Dermis blood vessel endothelial cell (primary cell): ENCODE measurements at regions not wholly inside any gene's neighbourhood (a gene's known extent, or its start where the extent isn't known, plus 50 kb on each side); places are given as distances from the start of the nearest gene placed in this dataset.

Experiments
- DNase-seq: peaks from one replicate; pipeline ENCODE4 v3.0.0; 2010

GRCh38 chr11:45436966-45437365, 150.8 kb upstream of the SYT13 start:
- no peak for DNase-seq

- DNase-seq, result no peak
These were observed 150.0 kb upstream of the SYT13 start for GRCh38 chr11:45436118-45436517.

DNA sequence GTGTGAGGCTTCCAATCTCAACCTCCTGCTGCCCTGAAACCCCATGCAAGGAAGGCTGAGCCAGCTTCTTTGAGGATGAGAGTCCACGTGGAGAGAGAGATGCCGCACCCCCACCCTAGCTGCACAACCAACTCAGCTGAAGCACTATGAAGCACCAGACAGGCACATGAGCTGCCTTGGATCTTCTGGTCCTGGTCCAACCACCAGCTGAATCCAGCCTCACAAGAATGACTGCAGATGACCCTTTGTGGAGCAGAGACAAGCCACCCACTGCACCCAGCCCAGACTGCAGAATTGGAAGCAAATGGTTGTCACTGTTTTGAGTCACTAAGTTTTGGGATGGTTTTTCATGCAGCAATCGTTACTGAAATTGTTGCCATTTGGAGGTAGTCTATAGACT, 149.6 kb upstream of the SYT13 start:
- no peak for DNase-seq

DNA sequence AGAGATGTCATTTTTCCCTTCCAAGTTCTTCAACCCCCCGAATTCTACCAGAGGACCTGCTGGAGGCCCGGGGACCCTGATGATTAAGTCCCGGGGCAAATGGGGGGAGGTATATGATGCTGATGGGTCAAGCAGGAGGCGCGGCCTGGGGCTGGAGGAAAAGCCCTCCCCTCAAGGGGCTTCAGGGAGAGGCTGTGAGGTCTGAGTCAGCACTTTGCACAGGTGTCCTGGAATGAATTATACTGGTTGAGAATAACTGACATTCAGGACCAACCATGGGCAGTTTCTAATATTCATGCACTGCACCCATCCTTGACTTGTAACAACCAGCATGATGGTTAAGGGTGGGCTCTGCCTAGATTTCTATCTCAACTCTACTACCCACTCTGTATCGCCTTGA, 146.8 kb upstream of the SYT13 start:
- DNase-seq, result no peak

GRCh38 chr11:45432100-45432499, 146.0 kb upstream of the SYT13 start:
- DNase-seq, result no peak

- no peak for DNase-seq
These were observed 145.2 kb upstream of the SYT13 start for GRCh38 chr11:45431046-45432018.

DNA sequence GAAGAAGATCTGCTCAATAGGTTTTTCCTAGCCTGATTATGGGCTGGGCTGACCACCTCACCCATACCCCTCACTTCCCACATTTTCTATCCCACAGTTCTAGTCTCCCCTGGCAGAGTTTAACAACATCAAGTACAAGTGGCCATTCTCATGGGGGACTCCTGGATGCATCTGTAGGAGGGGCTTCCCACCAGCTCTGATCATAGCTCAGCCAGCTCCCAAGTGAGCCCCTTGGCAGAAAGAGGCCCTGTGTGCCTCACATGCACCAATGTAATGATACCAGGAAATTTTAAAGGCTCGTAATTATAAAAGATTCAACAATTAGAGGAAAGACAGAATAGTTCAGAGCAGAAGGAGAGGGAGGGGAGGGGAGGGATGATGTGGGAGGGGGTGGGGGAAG, 144.2 kb upstream of the SYT13 start:
- no peak for DNase-seq

DNA sequence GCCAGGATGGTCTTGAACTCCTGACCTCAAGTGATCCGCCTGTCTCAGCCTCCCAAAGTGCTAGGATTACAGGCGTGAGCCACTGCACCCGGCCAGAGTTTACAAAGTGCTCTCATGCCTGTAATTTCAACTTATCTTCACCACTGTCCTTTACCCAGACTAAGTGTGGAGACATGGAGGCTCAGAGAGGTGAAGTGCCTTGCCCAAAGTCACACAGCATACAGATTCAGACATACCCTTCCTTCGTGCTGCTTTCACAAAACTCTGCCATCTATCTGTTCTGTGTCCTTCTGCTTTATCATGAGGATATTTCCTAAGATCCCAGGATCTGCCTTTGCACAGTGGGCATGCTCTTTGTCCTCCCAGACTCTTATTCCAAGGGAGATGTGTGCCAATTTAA, 143.6 kb upstream of the SYT13 start:
- DNase-seq, result no peak

- DNase-seq, result no peak
These were observed 142.5 kb upstream of the SYT13 start for GRCh38 chr11:45428541-45429230.

GRCh38 chr11:45428116-45428515, 142.0 kb upstream of the SYT13 start:
- no peak for DNase-seq

- DNase-seq, result no peak
These were observed 138.5 kb upstream of the SYT13 start for GRCh38 chr11:45424411-45425180.

DNA sequence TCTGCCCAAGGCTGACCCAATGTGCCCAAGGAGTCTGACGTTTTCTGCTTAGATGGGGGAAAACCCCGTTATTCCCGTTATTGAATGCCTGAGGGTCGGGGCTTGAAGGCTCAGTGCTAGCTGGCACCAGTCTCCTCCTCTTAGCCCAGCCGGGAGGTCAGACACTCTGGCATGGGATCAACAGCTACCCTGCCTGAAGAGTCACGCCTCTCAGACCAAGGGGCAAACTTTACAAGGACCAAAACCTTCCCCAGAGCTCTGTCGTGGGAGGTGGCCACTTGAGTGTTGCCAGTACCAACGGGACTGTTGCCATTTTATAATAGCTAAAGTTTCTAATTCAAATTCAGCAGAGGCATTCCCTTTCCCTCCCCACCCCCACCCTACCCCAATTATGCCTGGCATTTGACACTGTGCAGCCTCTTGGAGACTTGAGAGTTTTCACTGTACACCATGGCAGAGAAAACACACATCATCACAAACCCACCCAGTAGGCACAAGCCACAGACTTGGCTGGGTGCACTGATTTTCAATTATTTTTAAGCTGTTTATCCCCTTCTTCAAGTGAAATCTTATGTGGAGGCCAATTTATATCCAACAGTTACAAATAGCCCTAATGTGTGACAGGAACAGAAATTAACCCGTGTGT, 137.5 kb upstream of the SYT13 start:
- DNase-seq, result no peak

DNA sequence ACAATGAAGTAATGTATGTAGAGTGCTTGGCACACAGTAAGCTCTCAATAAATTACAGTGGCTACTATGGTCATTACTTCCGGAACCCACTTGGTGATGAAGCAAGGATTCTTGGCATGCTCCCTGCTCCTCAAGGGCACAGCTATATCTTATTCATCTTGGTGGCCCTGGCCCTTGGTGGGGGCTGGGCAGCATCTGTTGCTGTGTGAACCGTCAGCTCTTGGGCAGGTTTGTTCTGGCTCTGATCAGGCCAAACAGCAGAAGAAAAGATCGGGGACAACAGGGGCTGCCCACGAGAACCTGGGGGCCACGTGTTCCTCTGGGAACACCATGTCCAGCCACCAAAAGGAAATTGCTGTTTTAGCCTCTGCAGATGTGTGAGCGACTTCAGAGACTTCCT, 136.9 kb upstream of the SYT13 start:
- no peak for DNase-seq

DNA sequence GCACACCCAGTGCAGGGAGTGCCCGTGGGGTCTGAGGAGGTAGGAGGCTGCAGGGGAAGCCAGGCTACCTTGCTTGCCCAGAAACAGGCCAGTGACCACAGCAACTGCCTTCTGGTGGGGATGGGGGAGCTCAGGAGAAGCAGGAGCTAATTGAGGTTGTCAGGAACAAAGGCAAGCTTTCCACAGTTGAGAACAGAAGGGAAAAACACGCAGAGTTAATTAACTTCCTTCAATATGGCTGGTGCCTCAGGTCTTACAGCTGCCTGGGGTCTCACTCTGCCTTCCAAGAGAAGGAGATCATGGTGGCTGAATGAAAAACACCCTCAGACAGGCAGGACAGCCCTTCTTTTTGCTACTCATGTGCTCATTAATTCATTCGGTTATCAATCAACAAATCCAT, 127.9 kb upstream of the SYT13 start:
- DNase-seq, result no peak

GRCh38 chr11:45413156-45413858, 127.2 kb upstream of the SYT13 start:
- no peak for DNase-seq

DNA sequence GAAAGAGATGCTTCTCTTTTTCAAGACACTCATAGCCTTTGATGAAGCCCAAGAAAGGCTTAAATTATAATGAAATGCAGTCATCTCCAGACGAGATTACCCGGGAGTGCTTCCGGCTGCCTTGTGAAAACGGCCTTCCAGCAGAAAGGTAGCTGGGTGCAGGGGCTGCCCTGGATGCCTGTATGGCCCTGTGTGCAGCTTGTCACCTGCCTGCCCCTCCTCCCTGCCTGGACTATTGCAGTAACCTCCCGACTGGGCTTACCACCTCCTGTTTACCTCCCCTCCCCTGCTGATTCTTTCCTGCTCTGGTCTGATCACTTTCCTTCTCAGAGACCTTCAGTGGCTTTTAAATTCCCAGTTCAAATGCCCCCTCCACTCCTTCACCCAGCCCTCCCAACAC, 126.4 kb upstream of the SYT13 start:
- no peak for DNase-seq

GRCh38 chr11:45412051-45412471, 125.9 kb upstream of the SYT13 start:
- DNase-seq, result no peak

- DNase-seq, result no peak
These were observed 125.2 kb upstream of the SYT13 start for GRCh38 chr11:45411228-45411946.

DNA sequence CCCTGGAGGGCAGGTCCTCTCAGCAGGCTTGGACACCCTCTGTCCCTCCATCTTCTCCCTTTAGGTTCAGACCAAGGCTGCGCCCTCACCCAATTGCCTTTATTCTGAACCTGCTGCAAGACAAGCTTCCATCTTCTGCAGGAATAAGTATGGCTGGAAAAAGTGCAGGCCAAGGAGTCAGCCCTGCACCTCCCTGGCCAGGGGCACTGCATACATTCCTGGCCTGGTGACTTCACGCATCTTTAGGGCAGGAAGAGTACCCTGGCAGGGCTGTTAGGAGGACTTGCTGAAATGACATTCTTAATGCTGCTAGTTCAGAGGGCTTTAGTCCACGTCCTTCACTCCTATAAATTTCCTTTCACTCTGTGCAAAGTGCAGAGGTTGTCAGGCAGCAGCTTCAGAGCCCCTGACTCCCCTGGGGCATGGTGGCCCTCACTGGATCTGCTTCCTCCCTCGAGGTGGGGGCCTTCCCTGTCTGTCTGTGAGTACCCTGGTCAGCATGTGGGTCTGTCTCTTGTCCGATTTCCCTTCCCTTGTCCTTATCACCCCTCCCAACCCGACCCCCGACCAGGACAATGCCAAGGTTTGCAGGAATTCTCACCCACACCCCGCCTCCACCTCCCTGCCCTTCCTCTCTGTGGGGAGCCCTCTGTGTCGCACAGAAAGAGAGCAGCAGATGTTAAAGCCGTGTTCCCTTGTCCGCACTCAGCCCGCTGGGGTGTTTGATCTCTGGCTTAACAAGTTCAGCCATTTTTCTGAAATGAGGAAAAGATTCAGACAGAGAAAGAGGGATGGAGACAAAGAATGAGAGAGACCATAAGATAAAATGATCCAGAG, 124.5 kb upstream of the SYT13 start:
- no peak for DNase-seq

GRCh38 chr11:45409587-45409986, 123.4 kb upstream of the SYT13 start:
- DNase-seq, result no peak
